RWPE1 (cell line): ENCODE measurements at regions not wholly inside any gene's neighbourhood (a gene's known extent, or its start where the extent isn't known, plus 50 kb on each side); places are given as distances from the start of the nearest gene placed in this dataset.

Experiments used
- CTCF ChIA-PET: fragments of 350-600 bp; sonication (Branson Sonifier 250); formaldehyde crosslinking; extraction: SDS; loops from one replicate; lab custom pipeline; 2021; lab: Yijun Ruan, JAX
- POLR2A ChIA-PET: fragments of 400-600 bp; formaldehyde crosslinking; extraction: SDS; loops from one replicate; lab custom pipeline; 2020; ENCODE audit warnings: antibody characterized with exemption; ENCODE audit not compliant: low non-redundant PET; lab: Yijun Ruan, JAX
- DNase-seq: peaks from one replicate; pipeline ENCODE4 v3.0.0; 2012; ENCODE audit warnings: low spot score
- H3K27ac ChIP-seq: fragments of 450-650 bp; 2 replicates; pipeline ENCODE4 v1.5.1; 2017
- CTCF ChIP-seq: fragments of 450-650 bp; conservative IDR thresholded peaks from 2 replicates; pipeline ENCODE4 v1.5.1; 2017; ENCODE audit warnings: low read depth, mild to moderate bottlenecking

GRCh38 chr12:98018836-98019235, 496.6 kb upstream of the TMPO start:
- CTCF ChIA-PET = no interaction called here
- DNase-seq = no peak
- TF ChIP-seq CTCF = no peak
- H3K27ac ChIP-seq = no peak overlapping the region
- POLR2A ChIA-PET = no interaction called here

GRCh38 chr12:98020376-98020775, 495.0 kb upstream of the TMPO start:
- no peak overlapping the region for H3K27ac ChIP-seq
- CTCF ChIA-PET = no interaction called here
- POLR2A ChIA-PET = no interaction called here
- no peak for DNase-seq
- no peak for TF ChIP-seq CTCF

- POLR2A ChIA-PET = no interaction called here
- CTCF ChIA-PET = no interaction called here
- DNase-seq = no peak
- H3K27ac ChIP-seq = no peak overlapping the region
- no peak for TF ChIP-seq CTCF
These were observed 492.4 kb upstream of the TMPO start for GRCh38 chr12:98022961-98023360.

- POLR2A ChIA-PET = no interaction called here
- no peak overlapping the region for H3K27ac ChIP-seq
- CTCF ChIA-PET = no interaction called here
- DNase-seq = no peak
- no peak for TF ChIP-seq CTCF
These were observed 477.8 kb upstream of the TMPO start for GRCh38 chr12:98037401-98038140.

GRCh38 chr12:98042668-98043067, 472.7 kb upstream of the TMPO start:
- TF ChIP-seq CTCF = no peak
- DNase-seq = no peak
- ChIA-PET POLR2A (no interaction called here), CTCF (no interaction called here)
- H3K27ac ChIP-seq = no peak overlapping the region

DNA sequence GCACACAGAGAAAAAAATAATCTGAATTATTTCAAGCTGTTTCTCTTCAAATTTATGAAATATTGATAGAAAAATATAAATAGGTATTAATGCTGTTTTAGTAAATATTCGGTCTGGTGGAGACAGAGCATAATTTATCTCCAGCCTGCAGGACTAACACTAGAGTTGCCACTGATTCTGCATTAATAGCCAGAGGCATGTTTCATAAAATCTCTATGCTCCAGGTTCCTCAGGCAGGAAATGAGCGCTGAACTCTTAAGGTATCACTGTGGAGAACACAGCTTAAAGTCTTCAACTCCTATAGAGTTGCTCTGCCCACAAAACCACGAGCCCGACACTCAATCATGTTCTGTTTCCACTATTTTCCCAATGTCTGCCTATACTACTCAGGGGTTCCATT, 470.0 kb upstream of the TMPO start:
- POLR2A ChIA-PET = no interaction called here
- no peak for DNase-seq
- TF ChIP-seq CTCF = no peak
- no peak overlapping the region for H3K27ac ChIP-seq
- CTCF ChIA-PET = interaction anchor here (0.7 kb wide), 1 partner anchor 12 kb away, joined by 4 read pairs; no protein-coding TSS in a partner anchor
